ENCODE measurements at regions not wholly inside any gene's neighbourhood (a gene's known extent, or its start where the extent isn't known, plus 50 kb on each side); places are given as distances from the start of the nearest gene placed in this dataset.

- Mint-ChIP-seq H3K4me3 (no peak overlapping the region), H3K9me3 (no peaks in the 10 kb centered on the region), H3K4me1 (peaks cover 10 to 16% of the 10 kb centered on the region in 2 experiments), H3K27ac (peak overlapping the region in 1 of 3 experiments; percentile 27; a peak in 1 of 7 replicates), H3K27me3 (ENCODE audit: low read depth) (no peaks in the 10 kb centered on the region), H3K36me3 (ENCODE audit: insufficient read depth in 1 of 3, low read depth in 3 of 3) (no peaks in the 10 kb centered on the region)
- H2BK20ac ChIP-seq (ENCODE audit: low read depth, low read length, poor library complexity, severe bottlenecking), result no peak overlapping the region
- H2BK120ac ChIP-seq (ENCODE audit: low read depth, low read length, poor library complexity, severe bottlenecking), result no peak overlapping the region
- H4K91ac ChIP-seq (ENCODE audit: insufficient read length, low read depth, low read length), result no peak overlapping the region
- H3K79me1 ChIP-seq (ENCODE audit: insufficient read depth, low read depth, low read length, poor library complexity, severe bottlenecking), result no peaks in the 10 kb centered on the region
- H3K56ac ChIP-seq (ENCODE audit: insufficient read length, low read depth, low read length), result no peak overlapping the region
- no peak overlapping the region for H2BK15ac ChIP-seq (ENCODE audit: low read depth, low read length)
- no peaks in the 10 kb centered on the region for H3K79me2 ChIP-seq (ENCODE audit: insufficient read depth, low read length)
- no peak overlapping the region for H3K18ac ChIP-seq (ENCODE audit: insufficient read length, low read depth, low read length)
- no peak overlapping the region for H3K14ac ChIP-seq (ENCODE audit: insufficient read depth, low read length)
- H4K20me1 ChIP-seq (ENCODE audit: control insufficient read depth, insufficient read depth, insufficient read length), result no peaks in the 10 kb centered on the region
- no CpG with 5 or more reads among the region's 9 CpGs for WGBS (ENCODE audit: extremely low coverage, insufficient read length, low lambda C conversion rate)
- H3K23ac ChIP-seq (ENCODE audit: insufficient read length, low read depth, low read length), result no peak overlapping the region
- no peaks in the 10 kb centered on the region for H3K23me2 ChIP-seq (ENCODE audit: insufficient read length, low read depth, low read length, poor library complexity, severe bottlenecking)
- no peak overlapping the region for H2AFZ ChIP-seq (ENCODE audit: low read length)
- H4K5ac ChIP-seq (ENCODE audit: insufficient read length, low read depth, low read length), result no peak overlapping the region
- H2AK5ac ChIP-seq (ENCODE audit: insufficient read length, low read length), result no peak overlapping the region
- no peak overlapping the region for H4K8ac ChIP-seq (replicated peaks; ENCODE audit: insufficient read length, low read depth, low read length)
- DNase-seq, result no peak
- no peak overlapping the region for H3K4ac ChIP-seq (ENCODE audit: low read depth, low read length)
- H2BK5ac ChIP-seq (ENCODE audit: insufficient read length, low read length), result no peak overlapping the region
- no peak overlapping the region for H3K9ac ChIP-seq (ENCODE audit: extremely low read depth, insufficient read length, low read length)
- no peak overlapping the region for H3T11ph ChIP-seq (ENCODE audit: low read length)
- no peak overlapping the region for H2BK12ac ChIP-seq (ENCODE audit: insufficient read length, low read depth, low read length)
- no peaks in the 10 kb centered on the region for H3K9me3 ChIP-seq (ENCODE audit: control insufficient read depth, low read depth, low read length)
- TF ChIP-seq, protein P1, sequence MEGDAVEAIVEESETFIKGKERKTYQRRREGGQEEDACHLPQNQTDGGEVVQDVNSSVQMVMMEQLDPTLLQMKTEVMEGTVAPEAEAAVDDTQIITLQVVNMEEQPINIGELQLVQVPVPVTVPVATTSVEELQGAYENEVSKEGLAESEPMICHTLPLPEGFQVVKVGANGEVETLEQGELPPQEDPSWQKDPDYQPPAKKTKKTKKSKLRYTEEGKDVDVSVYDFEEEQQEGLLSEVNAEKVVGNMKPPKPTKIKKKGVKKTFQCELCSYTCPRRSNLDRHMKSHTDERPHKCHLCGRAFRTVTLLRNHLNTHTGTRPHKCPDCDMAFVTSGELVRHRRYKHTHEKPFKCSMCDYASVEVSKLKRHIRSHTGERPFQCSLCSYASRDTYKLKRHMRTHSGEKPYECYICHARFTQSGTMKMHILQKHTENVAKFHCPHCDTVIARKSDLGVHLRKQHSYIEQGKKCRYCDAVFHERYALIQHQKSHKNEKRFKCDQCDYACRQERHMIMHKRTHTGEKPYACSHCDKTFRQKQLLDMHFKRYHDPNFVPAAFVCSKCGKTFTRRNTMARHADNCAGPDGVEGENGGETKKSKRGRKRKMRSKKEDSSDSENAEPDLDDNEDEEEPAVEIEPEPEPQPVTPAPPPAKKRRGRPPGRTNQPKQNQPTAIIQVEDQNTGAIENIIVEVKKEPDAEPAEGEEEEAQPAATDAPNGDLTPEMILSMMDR (conservative IDR thresholded peaks at IDR 0.05), result no peak
- no peak overlapping the region for H3K4me2 ChIP-seq (ENCODE audit: insufficient read depth, insufficient read length, low read length)
- H3K27ac ChIP-seq (ENCODE audit: insufficient read length, low read depth, low read length), result no peak overlapping the region
- H3K4me1 ChIP-seq (ENCODE audit: insufficient read depth, low read length), result no peaks in the 10 kb centered on the region; the same call in 1 of the 2 replicates
- no peaks in the 10 kb centered on the region for H3K27me3 ChIP-seq (ENCODE audit: insufficient read depth, low read length)
Measured at GRCh38 chr2:226495466-226496272, 304.0 kb downstream of the IRS1 start.

Data from H9 (cell line).